HG02943 (cell line): ENCODE measurements at regions not wholly inside any gene's neighbourhood (a gene's known extent, or its start where the extent isn't known, plus 50 kb on each side); places are given as distances from the start of the nearest gene placed in this dataset.
"Not testable (repeated sequence)": the region's sequence is repeated elsewhere in the genome, so short reads cannot be mapped to it uniquely, and the experiment has no call there.

ENCODE experiments used
- ATAC-seq: cut with Tn5 transposase; IDR thresholded peaks from one replicate; pipeline ENCODE4 v1.9.1; 2021; ENCODE audit warnings: mild to moderate bottlenecking, low read depth, moderate library complexity; ENCODE audit not compliant: unreplicated experiment

DNA sequence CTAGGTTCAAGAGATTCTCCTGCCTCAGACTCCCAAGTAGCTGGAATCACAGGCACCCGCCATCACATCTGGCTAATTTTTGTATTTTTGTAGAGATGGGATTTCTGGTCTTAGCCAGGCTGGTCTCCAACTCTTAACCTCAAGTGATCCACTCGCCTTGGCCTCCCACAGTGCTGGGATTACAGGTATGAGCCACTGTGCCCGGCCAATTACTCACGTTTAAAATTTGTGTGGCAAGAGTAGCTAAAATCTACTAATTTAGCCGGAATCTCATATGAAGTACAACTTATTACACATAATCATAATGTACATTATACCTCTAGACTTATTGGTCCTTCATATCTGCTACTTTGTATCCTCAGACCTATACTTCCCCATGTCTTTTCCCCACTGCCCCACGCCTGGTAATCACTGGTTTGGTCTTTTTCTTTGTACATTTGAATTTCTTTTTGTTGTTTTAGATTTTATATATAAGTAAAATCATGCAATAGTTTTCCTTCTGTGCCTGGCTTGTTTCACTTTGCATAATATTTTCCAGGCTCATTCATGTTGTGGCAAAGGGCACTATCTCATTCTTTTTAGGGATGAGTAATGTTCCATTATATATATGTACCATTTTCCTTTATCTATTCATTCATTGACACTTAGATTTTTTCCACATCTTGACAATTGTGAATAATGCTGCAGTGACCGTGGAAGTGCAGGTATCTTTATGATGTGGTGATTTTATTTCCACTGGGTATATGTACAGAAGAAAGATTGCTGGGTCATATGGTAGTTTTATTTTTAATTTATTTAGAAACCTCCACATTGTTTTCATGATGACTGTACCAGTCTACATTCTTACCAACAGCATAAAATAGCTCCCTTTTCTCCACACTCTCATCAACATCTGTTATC lies 605.0 kb upstream of the CBLB start:
- no peak for ATAC-seq

DNA sequence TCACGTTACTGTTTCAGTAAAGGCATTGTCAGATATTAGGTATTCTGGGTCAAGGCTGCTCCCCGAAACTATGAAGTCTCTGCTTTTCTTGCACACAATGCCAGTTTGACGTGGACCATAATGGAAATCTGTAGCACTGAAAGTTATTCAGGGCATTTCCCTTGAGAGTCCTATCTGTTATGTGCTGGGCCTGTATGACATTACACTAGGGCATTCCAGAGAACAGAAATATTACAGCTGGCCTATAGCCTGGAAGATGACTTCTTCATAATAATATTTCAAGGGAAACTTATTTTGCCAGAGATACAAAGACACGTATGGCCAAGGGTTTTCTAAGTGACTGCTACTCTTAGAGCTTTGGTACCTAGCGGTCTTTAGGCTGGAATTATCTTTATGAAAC lies 613.6 kb upstream of the CBLB start:
- ATAC-seq, result no peak

DNA sequence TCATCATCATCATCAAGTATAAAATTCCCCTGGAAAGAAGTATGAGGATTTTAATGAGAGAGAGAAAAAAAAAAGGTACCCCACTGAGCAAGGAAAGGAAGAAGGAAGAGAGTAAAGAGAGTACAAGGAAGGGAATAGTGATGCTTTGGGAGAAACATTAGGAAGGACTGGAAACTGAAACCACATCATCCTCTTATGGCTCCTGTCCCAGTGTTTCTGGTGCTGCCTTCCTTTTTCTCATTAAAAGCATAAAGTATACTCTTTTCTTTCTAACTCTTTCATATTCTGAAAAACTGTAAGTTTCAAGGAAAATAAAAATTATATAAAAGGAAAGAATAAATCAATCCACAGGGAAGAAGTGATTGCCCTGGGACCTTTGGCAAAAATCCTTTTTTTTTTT lies 616.4 kb upstream of the CBLB start:
- ATAC-seq, result no peak

DNA sequence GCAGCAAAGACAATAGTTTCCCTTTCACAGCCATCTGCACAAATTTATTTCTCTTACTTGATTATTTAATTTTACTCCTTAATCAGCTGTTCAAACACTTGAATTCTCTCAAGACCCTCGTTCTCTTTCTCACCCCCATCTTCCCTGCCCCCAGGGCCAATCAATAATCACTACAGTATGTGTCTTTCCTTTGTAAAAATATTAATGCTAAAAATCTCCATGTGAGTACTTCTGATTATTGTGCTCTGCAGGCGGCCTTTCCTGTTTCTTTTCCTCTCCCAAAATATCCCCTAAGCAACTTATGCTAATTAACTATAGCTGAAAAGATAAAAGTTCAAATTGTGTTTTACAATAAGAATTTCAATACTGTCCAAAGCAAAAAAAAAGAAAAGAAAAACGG lies 617.0 kb upstream of the CBLB start:
- ATAC-seq, result no peak

DNA sequence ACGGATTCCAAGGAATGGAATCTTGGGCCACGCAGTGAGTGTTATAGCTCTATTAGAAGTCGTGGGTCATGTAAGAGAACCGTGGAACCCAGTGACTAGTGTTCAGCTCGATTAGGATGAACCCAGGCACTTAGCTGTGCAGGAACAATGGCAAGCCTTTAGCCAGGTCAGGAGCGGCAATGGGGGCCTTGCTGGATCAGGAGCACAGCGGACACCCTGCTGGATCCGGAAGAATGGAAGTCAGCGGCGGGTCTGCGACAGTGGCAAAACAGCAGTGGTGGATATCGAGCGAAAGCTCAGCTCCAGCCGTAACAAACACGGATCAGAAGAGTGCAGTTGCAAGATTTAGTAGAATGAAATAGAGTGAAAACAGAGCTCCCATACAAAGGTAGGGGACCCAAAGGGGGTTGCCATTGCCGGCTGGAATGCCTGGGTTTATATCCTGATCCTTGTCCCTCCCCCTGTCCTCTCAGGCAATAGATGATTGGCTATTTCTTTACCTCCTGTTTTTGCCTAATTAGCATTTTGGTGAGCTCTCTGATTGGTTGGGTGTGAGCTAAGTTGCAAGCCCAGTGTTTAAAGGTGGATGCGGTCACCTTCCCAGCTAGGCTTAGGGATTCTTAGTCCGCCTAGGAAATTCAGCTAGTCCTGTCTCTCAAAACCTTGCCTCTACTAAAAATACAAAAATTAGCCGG lies 618.3 kb upstream of the CBLB start:
- ATAC-seq, result not testable (repeated sequence)

DNA sequence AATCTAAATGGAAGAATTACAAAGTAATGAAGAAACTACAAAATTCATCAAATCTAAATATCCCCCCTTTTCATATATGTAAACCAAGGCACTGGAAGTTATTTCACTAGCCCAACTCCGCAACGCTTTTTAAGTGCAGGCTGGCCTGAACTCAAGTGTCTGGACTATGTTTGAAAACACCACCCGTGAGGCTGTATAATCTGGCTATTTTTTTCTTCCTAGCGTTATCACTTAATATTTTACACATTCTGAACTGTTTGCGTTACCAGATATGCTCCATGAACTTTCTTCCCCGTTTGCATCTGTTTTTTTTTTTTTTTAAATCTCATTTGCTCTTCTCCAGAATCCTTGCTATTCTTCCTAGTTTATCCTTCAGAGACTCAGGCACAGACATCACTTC lies 619.5 kb upstream of the CBLB start:
- ATAC-seq, result no peak

DNA sequence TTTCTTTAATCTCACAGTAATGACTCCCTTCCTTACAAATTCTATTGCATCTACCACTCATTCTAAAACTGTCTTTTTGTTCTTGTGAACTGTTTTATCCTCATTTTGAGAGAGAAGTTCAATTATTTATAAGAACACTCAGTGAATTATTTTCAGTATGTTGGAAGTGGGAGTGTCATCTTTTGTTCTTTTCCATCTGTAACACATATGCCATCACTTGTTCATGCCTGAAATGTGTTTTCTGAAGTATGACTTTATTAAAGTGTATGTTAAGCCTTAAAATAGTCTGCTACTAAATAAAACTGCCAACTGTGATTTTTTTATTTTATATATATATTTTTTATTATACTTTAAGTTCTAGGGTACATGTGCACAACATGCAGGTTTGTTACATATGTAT lies 623.0 kb upstream of the CBLB start:
- ATAC-seq, result no peak

DNA sequence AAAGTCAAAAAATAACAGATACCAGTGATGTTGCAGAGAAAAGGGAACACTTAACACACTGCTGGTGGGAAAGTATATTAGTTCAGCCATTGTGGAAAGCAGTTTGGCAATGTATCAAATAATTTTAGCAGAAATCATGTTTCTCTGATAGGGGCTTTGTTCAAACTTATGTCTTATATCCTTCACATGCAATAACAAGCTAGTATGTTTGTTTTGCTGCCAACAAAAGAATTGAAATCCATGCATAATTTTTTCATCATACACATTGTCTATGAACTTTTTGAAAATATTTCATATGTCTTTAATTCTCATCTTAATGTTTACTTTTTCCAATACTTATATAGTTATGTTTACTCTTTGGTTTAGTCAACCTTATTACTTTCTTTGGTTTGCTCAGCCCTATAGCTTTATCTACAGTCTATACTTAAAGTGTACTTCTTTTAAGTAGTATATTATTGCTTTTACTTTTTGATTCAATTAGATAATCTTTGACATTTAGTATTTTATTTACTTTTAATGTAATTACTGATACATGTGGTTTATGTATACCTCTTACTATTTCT lies 639.6 kb upstream of the CBLB start:
- no peak for ATAC-seq

DNA sequence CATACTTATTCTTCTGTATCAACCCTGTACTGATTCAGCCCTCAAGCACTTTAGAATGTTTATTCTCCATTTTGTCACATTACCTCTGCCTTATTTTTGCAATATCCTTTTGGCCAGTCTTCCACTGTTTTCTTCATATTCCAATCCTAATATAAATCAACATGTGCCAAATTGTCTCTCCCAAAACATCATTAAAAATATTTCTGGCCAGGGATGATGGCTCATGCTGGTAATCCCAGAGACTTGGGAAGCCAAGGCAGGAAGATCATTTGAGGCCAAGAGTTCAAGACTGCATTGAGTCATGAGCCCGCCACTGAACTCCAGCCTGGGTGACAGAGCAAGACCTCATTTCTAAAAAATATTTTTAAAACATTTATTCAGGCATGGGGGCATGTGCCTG lies 641.4 kb upstream of the CBLB start:
- ATAC-seq, result no peak

DNA sequence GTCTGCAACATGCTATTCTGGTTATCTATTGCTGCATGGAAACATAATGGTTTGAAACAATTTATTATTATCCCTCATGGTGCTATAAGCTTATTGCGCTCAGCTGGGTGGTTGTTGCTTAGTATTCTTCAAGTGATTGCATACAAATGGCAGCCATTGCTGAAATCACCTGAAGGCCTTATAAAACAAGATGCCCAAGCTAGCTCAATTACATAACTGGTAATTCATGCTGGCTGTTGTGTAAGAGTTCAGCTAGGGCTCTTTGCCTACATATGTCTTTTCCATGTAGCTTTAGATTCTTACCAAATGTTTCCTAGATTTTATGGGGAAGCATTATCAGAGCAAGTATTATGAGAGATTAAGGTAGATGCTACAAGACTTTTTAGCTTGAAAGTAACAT lies 644.0 kb upstream of the CBLB start:
- no peak for ATAC-seq

DNA sequence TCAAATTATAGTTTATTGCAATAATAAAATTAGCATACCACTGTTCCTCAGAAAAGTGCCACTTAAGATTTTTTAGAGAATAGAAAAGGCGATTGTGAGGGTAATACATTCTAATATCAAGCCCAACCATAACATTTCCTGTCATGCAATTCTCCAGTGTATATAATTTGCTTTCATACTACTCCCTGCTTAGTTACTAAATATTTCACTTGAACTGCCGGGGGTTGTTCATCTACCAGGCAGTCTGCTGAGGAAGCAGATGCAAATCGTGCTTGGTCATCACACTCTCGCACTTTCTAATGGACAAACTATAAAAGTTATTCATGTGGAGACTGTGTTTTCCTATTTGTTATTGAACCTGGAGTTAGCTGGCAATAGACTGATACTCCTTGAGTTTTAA lies 645.6 kb upstream of the CBLB start:
- ATAC-seq, result no peak

DNA sequence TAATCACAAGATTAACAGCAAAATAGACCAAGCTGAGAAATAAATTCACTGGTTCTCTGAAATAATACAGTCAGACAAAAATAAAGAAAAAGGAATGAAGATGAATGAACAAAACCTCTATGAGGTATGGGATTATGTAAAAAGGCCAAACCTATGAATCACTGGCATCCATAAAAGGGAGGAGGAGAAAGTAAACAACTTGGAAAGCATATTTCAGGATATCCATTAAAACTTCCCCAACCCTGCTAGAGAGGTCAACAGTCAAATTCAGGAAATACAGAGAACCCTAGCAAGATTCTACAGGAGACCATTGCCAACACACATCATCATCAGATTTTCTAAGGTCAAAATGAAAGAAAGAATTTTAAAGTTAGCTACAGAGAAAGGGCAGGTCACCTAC lies 649.7 kb upstream of the CBLB start:
- no peak for ATAC-seq

DNA sequence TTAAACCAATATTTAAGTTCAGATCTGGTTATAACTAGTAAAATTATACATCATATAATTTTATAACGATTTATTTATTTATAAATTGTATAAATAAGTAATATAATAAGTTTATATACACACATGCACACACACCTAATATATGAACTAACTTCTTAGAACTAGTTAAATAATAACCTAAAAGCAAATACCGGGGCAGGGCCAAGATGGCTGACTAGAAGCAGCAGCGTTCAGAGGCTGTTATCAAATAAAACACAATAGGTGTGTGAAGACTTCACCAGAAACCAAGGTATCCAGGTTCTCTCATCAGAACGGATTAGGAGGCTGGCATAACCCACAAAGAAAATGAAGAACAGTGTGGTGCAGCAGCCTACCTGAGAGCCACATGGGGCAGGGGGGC lies 653.6 kb upstream of the CBLB start:
- ATAC-seq, result no peak

DNA sequence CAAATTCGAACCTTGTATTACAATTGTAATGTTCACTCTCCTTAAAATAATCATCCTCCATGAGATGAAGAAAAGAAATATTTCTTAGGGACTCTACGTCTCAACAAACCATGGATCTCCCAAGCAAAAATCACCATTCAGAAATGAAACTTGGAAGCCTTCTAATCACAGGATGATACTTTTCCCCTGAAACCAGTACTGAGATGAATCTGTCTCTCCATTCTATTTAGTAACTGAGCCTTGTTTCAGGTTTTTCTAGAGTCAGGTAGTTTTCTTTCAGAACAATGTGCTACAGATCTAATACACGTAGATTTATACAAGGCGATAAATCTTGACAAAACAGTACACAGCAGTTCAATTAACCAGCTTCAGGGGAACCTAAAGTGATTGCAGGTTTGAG lies 660.1 kb upstream of the CBLB start:
- ATAC-seq, result no peak

DNA sequence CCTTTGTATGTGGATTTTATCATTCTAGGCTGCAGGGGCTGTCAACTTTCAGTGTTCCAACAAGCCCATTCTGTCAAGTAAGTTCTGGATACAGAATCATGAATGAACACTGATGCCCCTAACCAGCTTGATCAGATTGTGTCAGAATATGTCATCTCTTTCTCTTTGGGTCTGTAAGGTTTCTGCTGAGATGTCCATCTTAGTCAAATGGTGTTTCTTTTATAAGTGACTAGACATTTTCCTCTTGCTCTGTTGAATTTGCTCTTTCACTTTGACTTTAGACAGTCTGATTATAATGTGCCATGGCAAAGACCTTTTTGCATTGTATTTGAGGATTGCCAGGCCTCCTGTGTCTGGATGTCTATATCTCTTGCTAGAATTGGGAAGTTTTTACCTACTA lies 660.9 kb upstream of the CBLB start:
- no peak for ATAC-seq

DNA sequence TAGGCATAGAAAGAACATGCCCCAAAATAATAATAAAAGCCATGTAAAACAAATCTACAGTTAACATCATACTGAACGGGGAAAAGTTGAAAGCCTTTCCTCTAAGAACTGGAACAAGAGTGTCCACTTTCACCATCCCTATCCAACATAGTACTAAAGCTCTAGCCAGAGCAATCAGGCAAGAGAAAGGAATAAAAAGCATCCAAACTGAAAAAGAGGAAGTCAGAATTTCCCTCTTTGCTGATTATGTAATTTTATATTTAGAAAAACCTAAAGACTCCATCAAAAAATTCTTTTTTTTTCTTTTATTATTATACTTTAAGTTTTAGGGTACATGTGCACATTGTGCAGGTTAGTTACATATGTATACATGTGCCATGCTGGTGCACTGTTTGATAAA lies 661.6 kb upstream of the CBLB start:
- no peak for ATAC-seq

DNA sequence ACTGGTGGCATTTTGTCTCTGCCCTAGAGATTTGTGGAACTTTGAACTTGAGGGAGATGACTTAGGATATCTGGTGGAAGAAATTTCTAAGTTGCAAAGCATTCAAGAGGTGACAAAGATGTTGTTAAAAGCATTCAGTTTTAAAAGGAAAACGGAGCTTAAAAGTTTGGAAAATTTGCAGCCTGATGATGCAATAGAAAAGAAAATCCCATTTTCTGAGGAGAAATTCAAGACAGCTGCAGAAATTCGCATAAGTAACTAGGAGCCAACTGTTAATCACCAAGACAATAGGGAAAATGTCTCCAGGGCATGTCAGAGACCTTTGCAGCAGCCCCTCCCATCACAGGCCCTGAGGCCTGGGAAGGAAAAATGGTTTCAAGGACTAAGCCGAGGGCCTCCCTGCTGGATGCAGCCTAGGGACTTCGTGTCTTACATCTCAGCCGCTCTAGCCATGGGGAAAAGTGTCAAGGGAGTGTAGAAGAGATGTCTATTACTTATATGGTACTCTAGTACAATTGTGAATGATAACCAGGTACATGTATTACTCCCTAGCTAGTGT lies 663.0 kb upstream of the CBLB start:
- ATAC-seq, result not testable (repeated sequence)

DNA sequence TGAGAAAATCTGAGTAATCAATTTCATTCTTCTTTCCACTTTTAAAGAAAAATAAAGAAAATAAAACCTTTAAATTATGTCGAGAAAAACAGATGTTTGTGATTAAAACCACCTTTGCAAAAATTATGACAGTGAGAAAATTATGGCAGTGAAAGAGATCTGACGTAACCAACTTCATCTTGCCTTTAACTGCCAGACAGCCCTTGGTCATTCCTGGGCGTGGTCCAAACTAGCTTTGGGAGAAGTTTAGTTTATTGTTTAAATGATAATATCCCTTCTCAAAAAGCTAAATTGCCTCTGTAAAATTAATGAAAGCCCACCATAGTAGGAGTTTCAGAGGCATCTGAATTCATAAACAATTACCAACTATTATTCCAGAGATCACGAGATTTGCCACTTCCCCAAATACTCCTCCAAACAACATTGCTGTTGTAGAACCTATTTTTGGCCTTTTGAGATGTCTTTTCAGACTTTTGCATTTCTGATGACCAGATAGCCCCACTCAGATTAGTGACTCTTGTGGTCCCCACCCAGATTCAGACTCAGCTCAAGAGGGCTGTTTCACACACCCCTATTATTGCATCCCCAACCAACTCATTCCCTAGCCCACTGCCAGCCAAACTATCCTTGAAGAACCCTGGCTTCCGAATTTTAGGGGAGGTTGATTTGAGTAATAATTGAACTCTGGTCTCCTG lies 664.4 kb upstream of the CBLB start:
- ATAC-seq, result no peak

DNA sequence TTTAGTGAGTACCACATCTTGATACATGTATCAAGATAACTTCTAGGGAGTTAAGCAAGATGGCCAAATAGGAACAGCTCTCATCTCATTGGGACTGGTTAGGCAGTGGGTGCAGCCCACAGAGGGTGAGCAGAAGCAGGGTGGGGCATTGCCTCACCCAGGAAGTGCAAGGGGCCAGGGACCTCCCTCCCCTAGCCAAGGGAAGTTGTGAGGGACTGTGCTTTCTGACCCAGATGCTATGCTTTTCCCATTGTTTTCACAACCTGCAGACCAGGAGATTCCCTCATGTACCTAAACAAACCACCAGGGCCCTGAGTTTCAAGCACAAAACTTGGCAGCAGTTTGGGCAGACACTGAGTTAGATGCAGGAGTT lies 665.0 kb upstream of the CBLB start:
- ATAC-seq, result no peak

DNA sequence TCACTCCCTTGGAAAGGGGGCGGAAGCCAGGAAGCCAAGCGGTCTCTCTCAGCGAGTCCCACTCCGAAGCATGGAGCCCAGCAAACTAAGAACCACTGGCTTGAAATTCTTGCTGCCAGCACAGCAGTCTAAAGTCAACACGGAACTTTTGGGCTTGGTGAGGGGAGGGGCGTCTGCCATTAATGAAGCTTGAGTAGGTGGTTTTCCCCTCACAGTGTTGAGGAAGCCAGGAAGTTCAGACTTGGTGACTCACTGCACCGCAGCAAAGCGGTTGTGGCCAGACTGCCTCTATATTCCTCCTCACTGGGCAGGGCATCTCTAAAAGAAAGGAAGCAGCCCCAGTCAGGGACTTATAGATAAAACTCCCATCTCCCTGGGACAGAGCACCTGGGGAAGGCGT lies 665.4 kb upstream of the CBLB start:
- no peak for ATAC-seq

DNA sequence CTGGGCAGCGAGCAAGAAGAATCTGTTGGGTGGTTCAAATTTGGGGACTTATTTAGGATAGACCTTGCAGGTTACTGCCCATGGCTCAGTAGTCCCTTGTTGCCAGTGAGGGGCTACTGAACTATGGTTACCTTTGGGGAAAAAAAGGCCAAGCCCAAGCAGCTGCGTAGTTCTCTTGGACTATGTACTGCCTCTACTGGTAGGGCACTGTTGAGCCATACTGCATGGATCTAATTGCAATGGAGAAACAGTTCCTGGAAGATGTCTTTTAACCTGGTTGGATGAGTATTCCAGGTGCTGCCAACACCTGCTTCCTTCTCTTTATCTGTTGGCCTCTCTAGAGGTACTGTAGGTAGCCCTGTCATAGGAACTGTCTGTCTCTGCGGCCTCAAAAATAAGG lies 671.9 kb upstream of the CBLB start:
- ATAC-seq, result no peak
